NCI-H128 (cell line): ENCODE measurements at regions not wholly inside any gene's neighbourhood (a gene's known extent, or its start where the extent isn't known, plus 50 kb on each side); places are given as distances from the start of the nearest gene placed in this dataset.

ENCODE experiments used
- DNase-seq: peaks from one replicate; lab custom pipeline; 2025; ENCODE audit not compliant: unreplicated experiment; lab: John Stamatoyannopoulos, UW

DNA sequence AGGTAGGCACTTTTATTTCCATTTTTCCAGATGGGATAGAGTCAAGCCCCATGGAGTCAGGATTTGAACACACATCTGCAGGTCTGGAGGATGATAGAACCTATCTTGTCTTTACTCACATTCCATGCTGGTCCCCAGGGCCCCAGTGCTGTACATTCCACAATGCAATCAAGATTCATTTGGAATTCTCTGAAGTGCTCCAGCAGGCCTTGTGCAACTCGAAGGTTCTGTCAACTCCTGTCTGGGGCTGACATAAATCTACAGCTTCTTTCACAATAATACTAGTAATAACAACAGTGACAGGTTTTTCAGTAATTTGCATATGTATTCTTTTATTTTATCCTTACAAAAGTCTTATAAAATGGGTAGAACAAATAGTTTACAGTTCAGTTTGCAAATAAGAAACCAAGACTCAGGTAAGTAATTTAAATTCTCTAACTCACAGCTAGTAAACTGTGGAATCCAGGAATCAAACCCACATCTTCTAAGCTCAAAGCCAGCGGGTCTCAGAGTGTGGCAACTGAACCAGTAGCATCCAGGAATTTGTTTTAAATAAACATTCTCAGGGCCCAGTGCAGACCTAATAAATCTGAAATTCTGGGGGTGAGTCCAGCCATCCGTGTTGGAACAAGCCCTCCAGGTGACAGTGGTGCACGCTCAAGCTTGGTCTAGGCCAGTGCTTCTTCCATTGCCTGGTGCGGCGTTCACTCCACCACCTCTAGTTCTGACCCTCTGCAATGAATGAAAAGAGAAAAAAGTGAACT, 137.0 kb upstream of the TNFAIP3 start:
- no peak for DNase-seq

DNA sequence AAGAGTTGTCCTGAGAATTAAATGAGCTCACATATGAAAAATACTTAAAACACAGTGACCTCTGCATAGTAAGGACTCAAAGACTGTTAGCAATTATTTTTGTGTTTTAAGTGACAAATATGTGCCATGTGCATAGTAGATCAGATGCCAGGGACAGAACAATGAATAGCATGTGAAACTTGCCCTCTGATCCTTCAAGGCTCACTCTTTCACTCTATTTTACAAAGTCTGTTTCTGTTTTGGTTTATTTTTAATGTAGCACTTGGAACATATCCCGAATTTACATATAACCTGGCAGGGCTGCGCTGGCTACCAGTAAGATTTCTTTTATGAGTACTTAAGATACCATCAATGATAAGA, 135.5 kb upstream of the TNFAIP3 start:
- DNase-seq: no peak

DNA sequence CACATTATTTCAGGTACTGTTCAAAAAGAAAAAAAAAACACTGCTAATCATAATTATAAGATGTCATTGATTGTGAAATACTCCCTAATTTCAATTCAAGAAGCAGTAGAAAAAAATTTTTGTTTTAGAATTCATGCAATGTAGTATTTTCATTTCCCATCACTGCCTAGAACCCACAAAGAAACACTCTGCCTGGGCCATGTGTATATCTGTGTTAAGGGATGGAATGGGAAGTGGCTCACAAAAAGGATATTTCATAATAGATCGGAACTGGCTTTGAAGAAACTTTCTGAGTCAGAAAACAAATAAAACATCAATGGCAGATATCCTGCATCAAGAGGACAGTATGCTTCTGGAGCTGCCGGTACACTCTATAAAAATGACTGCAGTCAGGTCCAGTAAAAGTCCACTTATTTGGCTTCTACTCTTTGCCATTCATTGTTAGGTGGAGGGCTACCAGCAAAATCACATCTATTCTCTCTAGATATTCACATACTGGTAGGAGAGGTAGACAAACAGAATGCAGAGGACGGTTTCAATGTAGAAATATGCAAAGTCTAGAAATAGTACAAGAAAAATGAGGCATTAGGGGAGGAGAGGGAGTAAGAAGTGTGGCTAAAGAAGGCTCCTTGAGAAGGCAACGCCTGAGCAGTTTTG, 135.0 kb upstream of the TNFAIP3 start:
- no peak for DNase-seq

DNA sequence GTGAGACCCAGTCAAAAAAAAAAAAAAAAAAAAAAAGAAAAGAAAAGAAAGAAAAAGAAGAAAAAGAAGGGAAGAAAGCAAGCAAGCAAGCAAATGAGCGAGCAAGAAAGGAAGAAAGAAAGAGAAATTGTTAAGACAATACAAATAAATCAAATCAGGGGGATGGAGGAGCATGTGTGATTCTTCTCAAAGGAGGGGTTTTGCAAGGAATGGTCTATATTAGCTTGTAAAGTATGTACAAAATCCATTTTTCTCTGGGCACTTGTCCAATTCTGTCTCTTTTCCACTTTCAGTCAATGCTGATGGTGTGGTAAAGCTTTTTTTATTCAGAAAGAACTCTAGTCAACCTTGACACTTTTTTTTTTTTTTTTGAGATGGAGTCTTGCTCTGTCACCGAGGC, 133.7 kb upstream of the TNFAIP3 start:
- no peak for DNase-seq

DNA sequence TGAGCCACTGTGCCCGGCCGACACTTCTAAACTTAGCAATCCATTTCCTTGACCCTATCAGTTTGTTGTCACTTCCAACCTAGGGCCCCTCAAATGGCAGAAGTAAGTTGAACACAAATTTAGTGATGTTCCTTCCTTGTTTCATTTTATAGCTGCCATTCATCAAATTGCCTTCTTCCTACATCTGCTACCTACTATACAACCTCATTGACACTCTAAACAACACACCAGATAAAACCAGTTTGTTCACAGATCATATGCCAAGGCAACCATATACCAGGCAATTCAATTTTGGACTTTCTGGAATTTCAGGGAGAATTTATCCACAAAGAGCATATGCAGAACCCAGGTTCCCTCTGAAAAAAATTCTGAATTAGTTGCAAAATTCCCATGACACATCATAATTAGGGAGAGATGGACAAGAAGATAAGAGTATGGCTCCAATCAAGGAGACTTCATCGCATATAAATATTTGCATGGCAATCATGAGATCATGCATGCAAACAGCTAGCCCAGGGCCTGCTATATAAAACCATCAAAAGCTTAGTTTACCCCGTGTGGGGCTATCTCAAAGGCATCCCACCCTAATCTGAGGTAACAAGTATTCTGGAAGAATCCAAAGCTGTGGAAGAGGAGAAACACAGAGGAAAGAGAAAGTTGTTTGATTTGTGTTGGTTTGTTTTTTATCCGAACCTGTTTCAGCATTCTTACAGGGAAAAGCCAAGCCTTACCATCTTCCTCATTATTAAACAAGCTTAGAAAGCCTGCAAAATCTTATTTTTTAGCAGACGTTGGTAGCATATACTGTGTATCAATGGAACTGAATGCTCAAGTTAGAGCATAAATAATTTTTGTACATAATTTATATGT, 132.8 kb upstream of the TNFAIP3 start:
- DNase-seq: no peak

DNA sequence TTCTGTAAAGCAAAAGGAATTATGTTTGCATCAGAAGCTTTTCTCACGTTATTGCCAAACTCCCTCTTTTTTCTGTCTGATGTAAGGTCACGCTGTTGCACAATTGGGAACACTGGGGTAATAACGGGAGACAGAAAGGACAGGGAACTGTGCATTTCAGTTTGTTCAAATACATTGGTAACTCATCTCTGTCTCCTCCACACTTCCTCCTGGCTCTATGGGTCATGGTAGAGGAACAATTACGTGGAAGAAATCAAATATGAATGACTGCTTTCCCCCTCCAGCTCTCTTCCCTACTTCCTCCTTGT, 132.2 kb upstream of the TNFAIP3 start:
- DNase-seq: no peak

DNA sequence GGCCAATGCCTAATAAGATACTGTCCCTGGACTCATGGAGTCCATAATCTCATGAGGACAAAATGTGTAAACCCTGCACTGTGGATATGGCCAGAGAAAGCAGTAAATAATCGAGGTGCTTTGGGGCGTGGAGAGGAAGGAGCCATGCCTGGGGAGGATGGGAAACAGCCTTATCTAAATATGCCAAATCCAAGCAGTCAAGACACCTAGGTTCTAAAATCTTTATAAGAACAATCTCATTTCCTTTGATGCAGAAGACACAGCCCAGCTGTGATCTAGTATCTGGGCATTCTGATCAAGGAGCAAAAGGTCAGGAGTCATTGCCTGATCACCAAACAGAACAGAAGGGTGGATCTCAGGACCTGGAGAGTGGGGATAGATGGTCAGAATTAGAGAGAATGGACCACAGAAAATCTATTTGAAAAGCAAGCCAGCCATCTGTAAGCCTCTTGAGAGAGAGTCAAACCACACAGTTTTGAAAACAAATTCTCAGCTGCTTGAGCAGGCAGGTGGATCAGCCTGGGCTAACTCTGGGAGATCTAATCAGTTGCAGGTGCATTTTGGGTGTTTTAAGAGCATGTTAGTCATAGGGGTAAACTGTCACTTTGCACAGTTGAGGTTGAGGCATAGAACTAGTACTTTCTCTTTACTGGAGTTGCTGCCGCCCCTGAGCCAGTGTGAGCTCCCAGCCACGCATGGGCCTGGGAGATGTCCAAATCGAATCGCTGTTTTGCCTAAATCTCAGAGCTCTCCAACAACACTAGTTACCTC, 130.8 kb upstream of the TNFAIP3 start:
- no peak for DNase-seq

DNA sequence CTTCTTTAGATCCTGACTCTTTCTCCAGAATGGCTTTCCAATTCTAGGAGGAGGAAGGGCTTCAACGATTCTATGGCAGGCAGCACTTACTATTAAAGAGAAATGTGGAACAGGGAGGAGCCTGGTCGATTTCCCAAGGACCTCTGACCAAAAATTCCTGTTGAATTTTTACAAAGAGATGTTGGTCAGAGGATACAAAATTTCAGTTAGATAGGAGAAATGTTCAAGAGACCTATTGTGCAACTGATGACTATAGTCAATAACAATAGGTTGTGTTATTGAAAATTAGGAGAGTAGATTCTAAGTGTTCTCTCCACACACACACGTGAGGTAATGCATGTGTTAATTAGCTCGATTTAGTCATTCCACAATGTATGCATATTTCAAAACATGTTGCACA, 130.1 kb upstream of the TNFAIP3 start:
- no peak for DNase-seq

DNA sequence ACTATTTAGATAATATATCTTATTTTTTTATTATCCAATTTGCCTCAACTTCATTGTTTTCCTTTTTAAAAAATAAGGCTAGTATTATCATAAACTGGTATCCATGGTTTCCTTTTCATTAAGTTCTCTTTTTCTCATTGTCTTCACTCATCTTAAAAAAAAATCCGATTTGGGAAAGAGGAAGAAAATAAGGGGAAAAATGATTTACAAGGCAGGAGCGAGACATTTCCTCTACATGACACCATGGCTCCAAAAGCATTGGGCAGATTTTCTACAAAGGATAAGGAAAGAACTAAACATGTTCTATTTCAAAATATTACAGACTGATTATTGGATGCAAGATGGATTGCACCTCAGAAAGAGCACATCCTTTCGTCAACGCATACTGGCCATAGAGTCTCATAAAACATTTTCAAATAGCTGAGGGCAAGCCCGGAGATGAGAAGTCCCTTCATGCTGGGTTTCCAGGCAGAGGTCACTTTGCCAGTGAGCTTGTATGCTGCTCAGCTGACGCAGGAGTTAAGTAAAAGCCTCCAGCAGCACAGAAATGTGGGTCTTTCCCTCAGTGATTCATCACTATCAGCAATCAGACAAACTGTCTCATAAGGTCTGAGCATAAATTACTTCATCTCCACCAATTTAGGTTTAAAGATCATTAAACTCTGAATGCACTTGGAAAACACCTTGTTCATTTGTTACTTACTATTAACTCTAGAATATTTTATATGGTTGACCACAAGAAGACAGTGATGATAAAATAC, 129.0 kb upstream of the TNFAIP3 start:
- DNase-seq: no peak

DNA sequence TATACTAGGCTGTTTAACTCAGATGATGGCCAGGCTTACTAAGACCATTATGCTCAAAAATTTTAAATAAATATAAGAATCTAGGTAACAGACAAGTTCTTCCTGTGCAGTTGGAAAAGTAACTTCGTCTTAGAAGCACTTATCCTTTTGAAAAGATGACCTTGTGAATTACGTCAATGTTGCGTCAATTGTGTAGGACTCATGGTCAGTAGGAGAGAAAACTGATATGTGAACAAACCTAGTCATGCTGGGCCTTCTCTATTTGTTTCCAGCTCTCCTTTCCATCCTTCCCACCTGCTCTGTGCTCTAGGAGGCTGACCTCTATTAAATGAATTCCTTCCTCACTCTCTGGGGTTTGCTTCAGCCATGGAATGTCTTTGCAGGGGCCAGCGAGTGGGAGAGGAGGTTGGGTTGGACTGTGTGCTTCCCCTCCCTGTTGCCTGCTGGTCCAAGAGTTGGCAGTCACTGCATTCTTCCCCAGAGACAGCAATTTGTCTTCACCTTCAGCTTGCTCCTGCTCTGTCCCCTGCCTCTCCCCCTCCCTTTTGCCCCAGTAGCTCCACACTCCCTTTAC, 128.0 kb upstream of the TNFAIP3 start:
- DNase-seq: no peak

DNA sequence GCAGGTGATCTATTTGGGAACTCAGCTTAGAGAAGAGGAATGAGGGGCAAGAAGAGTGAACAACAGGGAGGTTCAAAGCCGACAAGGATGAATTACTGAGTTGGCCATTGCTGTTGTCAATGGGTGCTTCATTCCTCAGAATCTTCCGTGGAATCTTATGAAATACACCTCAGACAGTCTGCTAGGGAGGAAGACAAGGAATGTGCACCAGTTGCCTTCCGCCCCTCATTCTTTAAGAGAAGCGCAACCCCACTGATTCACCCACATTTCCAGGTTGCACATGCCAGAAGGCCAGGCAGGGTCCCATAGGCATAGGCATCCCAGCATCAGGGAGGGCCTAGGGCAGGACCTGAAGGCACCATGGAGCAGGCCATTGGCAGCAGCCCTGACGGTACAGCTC, 127.5 kb upstream of the TNFAIP3 start:
- DNase-seq: no peak

DNA sequence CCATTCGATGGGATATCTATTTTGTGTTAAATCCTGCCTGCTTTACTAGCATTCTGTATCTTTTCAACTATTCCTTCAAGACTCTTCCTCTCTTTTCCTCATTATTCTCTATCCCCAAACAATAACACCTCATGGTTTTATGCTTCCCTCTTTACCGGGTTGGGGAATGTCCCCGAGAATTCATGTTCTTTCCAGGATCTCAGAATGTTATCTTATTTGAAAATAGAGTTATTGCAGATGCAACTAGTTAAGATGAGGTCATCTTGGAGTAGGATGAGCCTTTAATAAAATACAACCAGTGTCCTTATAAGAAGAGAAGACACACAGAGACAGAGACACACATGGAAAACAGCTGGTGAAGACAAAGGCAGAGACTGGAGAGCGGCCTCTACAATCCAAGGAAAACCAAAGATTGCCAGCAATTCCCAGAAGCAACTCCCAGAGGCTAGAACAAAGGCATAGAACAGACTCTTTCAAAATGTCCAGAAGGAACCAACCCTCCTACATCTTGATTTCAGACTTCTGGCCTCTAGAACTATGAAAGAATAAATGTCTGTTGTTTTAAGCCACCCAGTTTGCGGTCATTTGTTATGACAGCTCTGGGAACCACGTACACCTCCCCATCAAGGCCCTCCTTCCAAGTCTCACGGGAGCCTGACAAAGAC, 126.8 kb upstream of the TNFAIP3 start:
- no peak for DNase-seq

DNA sequence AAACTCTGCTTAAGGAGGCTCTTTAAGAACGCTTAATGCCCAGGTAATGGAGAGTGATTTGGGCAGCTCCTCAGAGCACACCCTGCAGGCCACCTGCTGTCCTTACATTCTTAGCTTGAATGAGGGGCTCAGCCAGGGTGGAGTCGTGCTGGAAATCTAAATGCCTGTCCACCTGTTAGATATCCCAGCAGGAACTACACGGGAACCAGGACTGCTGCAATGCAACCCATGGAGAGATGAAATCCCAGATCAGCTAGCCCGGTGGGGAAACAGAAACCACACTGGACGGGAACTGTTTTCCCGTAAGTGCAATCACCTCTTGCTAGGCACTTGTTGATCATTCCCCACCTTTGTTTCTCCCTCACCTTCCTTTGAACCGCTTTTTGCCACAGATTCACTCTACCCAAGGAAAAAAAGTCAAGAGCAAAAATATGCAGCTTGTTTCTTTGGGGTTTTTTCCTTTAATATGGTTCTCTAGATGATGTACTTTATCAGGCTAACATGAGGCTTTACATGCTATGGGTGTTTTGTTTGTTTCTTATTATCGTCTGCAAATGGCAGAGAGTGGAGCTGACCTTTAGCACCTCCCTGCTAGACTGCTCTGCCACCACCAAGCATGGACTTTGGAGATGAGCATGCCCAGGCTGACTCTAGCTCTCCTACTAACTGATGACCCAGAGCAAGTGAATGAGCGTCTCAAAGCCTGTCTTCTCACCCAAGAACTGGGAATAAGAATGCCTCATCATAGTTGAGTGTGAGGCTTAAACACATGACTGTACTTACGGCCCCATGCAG, 125.9 kb upstream of the TNFAIP3 start:
- no peak for DNase-seq

DNA sequence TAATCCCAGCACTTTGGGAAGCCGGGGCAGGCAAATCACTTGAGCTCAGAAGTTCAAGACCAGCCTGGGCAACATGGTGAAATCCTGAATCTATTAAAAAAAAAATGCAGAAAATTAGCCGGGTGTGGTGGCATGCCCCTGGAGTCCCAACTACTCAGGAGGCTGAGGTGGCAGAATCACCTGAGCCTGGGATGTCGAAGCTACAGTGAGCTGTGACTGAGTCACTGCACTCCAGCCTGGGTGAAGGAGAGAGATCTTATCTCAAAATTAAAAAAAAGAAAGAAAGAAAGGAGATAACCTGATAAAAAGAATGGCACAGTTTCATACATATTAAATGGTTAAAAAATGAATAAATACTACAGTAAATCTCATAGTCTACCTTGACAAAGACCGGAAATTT, 123.6 kb upstream of the TNFAIP3 start:
- no peak for DNase-seq

DNA sequence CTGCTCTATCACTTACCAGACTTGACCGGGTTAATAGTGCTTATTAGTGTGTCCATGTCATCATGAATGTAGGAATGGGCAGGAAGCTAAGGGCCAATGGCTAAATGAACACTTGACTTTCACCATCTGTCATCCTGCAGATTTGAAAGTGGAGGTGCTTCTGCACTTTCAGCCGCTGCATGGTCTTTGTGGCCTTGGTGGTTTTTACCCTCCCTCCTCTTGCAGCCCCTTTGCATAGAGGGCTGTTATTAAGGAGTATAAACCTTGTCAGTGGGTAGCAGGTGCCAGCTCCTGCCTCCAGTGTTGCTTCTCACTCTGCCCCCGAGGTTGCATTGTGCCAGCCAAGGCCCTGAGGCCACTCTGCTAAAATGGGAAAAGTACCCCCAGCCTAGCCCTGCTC, 122.2 kb upstream of the TNFAIP3 start:
- DNase-seq: no peak

DNA sequence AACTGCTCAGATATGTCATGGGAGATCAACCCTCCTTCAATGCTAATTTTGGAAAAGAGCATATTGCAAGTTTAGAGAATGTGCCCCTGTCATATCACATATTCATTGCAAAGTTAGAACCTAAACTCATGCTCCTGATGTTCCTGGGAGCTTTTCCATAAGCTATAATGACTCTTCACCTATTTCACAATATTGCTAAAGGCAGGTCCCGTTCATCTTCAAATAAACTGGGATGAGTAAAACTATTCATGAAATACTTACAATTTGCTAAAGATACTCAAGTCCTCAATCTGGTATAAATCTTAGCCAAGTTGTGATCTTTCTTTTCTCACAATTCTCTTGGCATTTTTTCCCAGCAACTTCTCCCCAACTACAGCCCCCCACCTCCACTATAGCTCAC, 121.7 kb upstream of the TNFAIP3 start:
- no peak for DNase-seq

DNA sequence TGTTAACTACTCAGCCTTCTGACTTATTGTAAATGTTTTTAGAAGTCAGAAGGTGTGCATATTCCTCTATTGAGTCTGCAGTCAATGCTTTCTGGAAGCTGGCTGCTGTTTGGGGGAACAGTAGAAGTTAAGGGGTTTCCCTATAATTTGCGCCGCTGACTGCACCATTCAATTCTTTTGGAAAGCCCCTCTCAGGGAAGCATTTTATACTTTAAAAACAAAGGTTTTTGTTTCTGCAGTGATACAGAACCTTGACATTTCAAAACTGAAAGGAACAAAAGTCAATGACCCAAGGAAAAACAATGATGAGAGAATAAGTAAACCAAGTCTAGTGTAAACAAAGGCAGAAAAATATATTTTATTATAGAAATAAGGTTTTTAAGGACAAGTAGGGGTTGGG, 120.8 kb upstream of the TNFAIP3 start:
- no peak for DNase-seq

DNA sequence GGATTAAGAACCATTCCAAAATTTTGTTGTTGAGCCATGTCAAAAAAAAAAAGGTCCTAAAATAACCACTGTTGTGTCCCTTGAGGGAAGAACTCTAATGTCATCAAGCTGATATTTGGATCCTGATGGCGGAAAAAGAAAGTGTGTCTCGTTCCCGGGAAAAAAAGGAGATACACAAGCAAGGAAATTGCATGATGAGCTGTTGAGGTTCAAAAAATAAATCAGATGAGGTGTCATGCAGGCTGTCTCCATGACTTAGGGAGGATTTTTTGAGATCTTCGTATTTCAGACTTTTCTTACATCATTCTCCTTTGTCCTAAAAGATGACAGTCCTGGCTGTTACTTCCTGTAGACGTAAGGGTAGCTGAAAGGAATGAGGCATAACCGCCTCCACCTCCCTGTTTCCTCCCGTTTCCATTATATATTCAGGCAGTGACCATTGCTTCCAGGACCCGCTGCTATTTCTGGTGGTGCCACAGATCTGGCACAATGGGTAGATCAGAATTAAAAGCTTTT, 117.3 kb upstream of the TNFAIP3 start:
- no peak for DNase-seq

DNA sequence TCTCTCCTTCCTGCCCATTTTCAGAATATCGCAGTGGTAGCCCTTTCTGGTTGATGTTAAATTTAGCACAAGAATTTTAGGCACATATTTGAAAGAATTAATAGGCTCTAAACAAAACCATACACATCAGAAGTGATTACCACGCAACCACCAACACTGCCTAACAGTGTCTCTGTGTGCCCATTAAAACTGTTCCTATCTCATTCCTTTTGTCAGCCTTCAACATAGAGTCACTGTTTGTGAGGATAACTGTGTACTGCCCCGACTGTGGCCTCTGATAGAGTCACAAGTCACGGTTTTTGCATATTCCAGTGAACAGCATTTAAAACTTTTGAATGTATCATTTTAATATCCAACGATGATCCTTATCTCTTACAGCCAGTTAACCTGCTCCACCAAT, 116.8 kb upstream of the TNFAIP3 start:
- no peak for DNase-seq
